Fibroblast of skin of abdomen (primary cell): ENCODE measurements at regions not wholly inside any gene's neighbourhood (a gene's known extent, or its start where the extent isn't known, plus 50 kb on each side); places are given as distances from the start of the nearest gene placed in this dataset.

Experiments
- DNase-seq: peaks from one replicate; pipeline ENCODE4 v3.0.0-alpha.2; 2013

DNA sequence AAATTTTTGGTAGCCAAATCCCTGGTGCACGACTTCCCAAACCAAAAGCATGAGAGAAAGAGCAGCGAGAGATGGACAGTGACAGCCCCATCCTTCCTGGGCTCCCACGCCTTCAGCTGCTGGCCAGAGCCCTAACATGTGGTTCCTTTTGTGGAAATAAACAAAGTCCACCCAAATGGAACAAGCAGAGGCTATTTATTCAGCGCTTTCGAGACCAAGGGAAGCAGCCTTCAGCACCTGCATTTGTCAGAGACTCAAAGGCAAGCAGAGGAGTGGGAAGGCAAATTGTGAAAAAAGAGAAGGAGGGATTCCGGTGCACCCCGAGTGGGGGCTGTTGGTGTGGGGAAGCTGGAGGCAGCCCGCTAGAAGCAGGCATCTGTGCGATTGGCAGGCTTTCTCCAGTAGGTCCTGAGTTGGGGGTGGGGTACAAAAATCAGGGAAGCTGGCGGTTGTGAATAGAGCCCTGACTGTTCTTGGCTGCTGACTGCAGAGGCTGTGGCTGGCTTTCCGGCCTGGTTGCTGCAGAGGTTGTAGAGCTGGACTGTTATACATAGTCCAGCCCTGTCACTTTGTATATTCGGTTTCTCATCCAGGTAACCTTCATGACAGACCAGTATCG, 427.2 kb downstream of the OCA2 start:
- DNase-seq = no peak

DNA sequence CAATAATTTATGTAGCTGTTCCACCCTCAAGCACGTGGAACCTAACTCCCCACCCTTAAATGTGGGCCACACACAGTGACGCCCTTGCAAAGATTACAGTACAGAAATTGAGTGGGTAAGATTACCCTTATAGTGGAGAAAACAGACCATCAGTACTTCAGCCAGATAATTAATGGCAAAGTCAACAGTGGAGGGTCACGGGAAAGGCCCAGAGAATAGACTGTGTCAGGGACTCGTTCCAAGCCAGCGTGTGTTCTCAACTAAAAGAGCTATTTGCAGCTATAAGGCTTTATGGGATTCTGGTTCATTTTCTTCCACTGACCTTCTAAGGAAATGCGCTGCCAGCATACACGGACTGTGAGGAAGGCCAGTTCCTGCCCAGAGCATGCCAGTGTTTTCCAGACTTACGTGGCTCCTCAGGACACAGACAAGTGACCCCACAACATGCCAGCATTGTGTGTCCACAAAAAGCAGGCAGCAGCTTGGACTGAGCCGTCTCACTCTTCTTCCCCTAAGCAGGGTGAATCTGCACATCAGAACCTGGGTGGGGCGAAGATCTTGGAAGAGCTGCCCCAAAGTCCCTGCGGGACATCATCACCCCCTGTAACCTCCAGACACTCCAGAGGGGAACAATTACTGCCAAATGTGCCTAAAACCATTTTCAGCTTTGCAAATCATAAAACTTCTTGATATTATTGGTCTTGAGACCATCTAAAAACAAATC, 428.5 kb downstream of the OCA2 start:
- DNase-seq = no peak

DNA sequence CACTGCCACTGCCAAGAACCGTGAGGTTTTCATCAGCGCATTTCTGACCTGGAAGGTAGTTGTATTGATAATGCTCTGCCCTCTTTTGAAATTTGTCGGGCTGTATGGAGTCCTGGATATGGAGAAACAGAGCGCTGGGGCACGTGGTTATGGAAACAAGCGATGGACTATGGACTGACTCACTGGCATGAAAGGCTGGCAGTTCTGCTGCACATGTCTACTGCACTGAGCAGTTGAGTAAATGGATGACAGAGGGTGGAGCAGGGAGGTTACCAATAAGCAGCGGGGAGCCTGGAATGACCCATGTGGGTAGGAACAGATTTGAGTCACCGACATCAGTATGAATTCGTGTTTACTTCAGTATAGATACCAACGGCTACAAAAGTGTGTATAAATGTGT, 429.5 kb downstream of the OCA2 start:
- no peak for DNase-seq

DNA sequence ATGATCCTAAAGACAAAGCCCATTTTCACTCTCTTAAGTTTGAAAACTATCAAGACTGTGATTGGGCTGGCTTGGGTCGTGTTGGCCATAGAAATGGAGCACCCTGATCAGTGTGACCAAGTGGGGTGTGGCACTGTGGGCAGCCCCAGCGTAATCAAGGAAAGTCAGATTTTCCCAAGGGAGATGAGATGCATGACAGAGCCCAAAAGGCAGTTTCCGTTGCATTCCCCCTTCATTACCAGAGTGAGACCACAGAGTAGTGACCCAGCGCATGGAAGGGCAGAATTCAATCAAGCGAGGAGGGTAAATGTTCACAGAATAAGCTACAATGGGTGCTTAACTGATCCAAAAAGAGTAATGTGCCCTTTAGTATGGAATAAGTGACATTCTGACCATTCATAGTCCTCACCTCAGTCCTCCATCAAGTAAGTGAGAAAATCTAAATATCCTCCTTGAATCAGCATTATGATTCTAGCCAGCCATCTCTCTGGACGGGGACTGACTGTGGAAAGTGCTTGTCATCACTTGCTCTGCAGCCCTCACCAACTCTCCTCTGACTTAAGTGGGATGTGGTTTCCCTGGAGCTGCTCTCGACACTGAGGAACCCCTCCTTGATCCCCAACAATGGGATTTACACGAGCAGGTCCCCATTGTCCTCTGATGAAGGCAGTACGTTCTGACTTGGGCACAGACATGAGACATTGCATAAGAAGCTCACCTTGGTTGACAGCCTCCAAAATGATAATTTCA, 430.5 kb downstream of the OCA2 start:
- no peak for DNase-seq

DNA sequence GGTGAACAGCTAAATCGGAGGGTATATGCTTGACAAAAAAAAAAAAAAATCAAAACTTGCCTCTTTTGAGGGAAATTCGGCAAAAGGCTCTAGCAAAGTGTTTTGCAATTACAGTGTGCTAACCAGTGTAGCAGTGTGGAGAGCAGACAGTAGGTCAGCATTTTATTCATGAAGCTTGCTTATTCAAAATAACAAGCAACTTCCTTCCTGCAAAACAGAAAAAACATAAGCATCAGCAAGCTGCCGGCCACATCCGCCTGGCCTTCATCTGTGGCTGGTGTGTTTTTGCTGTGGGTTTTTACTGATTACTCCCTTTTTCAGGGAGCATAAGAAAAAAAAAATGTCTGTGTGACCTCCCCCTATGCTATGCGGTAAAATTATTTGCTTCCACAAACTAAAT, 434.1 kb downstream of the OCA2 start:
- no peak for DNase-seq

DNA sequence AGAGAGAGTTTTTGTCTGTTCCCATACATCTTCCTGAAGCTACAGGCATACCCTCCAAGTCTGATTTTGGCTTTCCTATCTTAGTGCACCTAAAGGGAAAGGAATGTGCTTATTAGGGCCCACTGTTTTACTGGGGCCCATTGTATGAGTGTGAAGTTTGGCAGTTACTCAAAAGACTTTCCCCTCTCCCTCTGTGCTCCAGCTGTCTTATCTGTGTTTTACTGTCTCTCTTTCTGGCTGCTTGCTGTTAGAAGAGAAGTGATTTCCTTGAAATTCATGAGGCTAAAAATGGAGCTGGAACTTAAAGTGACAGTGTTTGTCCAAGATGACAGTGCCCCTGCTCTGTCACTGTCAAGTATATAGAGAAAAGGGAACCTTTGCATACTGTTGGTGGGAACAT, 436.2 kb downstream of the OCA2 start:
- no peak for DNase-seq

DNA sequence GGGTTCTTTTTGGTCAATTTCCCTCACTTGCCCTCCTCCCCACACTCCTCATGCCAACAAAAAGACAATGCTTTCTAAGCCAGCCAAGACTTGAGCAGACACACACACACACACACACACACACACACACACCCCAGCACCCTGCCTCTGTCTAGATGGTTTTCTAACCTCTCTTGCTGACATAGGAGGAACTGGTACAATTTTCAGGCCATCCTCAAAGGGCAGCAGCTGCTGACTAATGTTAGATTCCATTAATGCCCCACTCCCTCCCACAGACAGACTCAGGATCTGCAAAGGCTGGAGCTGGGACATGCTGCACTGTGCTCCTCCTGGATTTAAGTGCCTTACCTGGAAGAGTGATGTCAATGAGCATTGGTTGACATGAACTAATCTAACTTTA, 438.4 kb downstream of the OCA2 start:
- DNase-seq = peak; percentile 17

DNA sequence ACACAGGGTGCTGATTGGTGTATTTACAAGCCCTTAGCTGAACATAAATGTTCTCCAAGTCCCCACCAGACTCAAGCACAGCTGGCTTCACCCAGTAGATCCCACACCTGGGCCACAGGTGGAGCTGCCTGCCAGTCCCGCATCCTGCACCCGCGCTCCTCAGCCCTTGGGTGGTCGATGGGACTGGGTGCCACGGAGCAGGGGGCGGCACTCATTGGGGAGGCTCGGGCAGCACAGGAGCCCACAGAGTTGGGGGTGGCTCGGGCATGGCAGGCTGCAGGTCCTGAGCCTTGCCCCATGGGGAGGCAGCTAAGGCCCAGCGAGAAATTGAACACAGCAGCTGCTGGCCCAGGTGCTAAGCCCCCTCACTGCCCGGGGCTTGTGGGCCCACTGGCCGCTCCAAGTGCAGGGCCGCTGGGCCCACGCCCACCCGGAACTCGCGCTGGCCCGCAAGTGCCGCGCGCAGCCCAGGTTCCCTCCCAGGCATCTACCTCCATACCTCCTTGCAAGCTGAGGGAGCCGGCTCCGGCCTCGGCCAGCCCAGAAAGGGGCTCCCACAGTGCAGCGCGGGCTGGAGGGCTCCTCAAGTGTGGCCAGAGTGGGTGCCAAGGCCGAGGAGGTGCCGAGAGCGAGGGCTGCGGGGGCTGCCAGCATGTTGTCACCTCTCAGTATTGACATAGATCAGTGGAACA, 442.7 kb downstream of the OCA2 start:
- DNase-seq = no peak

DNA sequence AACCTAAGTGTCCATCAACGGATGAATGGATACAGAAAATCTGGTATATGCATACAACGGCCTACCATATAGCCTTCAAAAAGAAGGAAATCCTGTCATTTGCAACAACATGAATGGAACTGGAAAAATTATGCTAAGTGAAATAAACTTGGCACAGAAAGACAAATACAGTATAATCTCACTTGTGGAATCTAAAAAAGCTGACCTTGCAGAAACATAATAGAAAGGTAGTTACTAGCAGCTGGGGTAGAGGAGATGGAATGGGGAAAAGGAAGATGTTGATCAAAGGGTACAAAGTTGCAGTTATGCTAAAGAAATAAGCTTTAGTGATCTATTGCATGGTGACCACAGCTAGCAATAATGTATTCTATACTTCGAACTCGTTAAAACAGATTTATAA, 444.1 kb downstream of the OCA2 start:
- DNase-seq = no peak

DNA sequence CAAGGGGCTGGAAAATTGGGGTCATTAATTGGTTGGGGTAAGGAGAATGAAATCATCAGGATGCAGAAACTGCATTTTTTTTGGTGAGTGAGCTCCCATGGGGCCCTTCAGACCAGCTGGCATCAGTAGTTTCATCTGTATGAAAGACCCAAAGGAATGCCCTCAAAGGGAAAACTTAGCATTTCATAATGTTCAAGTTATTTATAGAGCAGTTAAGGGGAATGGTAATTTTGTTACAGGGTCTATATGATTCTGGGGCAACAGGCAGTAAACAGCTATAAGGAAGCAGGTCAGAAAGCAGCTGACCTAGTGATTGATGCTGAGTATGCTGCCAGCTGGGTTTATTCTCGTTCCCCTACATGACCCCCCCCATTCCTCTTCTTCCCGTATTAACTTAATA, 448.9 kb downstream of the OCA2 start:
- no peak for DNase-seq

DNA sequence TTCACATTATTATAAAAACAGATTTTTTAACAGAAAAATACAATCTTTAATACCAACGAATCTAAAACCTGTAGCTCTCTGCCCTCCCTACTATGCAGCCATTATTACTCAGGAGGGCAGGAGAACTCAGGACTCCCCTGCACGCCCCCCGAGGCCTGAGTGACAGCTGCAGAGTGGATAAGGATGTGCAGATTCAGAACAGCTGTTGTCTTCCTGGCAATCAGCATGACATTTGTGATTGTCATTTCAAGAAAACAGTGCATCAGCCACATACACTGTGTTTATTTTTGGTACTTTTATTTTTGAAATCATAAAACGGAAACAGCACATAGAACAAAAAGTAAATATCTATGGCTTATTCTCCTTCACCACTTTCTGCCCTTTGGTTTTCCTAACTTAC, 450.8 kb downstream of the OCA2 start:
- no peak for DNase-seq

DNA sequence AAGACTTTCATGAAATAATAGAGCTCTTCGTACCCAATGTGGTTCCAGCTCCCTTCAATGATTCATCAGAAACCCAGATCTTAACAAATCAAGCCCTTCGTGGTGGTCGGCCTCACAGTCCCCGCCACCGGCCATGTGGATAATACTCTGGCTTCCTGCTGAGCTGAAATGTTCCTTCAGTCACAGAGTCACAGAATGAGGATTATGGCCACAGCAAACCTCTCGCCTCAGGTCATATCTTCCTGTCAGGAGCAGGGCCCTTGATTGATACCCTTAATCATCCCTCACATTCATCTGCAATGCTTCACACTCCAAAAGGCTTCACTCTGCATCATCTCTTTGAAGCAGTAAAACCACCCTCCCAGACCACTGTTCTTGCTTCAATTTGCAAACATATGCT, 452.6 kb downstream of the OCA2 start:
- no peak for DNase-seq

DNA sequence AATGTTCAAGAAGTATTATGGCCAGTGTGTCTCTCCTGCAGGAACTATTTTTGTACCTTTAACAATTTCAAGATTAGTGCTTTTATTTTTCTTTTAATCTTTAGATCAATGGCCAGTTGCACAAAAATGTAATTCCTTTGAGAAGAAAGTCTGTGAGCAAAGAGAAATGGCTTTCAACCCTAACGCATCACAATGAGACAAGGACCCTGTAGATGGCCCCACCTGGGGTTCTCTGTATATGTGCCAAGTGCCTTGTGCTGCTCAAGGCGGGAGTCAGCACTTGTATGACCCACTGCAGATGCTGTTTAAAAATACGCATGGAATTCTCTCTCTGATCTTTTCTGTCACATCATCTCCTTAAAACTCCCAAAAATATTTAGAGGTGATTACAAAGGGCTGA, 453.4 kb downstream of the OCA2 start:
- no peak for DNase-seq

DNA sequence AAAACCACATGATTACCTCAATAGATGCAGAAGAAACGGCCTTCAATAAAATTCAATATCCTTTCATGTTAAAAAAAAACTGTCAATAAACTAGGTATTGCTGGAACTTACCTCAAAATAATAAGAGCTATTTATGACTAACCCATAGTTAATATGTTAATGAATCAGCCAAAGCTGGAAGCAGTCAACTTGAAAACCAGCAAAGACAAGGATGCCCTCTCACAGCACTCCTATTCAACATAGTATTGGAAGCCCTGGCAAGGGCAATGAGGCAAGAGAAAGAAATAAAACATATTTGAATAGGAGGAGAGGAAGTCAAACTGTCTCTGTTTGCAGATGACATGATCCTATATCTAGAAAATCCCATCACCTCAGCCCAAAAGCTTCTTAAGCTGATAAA, 456.1 kb downstream of the OCA2 start:
- DNase-seq = no peak

DNA sequence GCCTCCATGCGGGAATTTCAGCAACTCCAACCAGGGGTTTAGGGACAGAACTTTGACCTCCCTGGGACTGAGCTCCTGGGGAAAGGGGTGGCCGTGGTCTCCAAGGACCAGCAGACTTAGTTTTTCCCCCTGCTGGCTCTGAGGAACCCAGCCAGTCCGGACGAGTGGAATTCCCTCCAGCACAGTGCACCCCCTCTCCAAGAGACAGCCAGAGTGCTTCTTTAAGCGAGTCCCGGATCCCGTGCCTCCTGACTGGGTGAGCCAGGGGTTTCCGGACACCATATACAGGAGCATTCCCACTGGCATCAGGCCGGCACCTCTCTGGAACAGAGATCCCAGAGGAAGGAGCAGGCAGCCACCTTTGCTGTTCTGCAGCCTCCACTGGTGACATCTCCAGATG, 459.5 kb downstream of the OCA2 start:
- DNase-seq = no peak

DNA sequence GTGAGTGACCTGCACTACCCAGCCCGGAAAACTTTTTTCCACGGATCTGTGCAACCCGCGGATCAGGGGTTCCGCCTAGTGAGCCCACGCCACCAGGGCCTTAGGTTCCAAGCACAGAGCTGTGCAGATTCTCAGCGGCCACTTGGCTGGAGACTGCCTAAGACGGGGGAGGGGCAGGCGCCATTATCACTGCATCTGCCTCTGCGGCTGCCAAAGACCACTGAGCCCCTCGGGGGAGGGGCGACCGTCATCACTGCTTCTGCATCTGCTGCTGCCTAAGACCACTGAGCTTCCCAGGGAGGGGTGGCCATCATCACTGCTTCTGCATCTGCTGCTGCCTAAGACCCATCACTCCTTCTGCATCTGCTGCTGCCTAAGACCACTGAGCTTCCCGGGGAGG, 460.2 kb downstream of the OCA2 start:
- DNase-seq = no peak

DNA sequence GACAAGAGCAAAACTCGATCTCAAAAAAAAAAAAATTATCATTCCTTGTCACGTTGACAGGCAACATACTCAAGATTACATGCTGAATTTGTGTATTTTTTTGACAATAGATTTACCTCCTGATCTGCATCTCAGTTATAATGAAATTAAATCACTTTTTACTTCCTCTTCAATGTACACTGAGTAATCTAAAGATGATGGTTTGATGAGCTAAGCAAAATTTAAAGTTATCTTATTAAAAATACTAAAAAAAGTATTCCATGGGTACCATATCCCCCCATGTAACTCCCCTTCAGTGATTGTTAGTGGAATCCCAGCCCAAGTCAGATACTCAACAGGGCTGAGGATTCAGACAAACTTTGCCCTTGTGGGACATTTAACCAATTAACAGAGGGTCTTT, 463.2 kb downstream of the OCA2 start:
- no peak for DNase-seq

DNA sequence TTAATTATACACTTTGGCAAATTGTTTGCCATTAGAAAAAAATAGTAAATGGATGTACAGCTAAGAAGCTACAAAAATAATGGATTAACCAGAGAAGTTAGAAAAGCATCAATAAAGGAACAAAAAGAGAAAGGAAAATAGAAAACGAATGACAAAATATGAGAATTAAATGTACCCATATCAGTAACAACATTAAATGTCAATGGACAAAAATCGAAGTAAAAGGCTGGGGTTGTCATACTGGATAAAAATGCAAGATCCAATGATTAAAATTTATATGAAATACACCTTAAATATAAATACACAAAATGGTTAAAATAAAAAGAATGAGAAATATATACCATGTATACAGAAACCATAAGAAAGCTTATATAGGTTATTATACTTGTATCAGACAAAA, 470.6 kb downstream of the OCA2 start:
- no peak for DNase-seq

DNA sequence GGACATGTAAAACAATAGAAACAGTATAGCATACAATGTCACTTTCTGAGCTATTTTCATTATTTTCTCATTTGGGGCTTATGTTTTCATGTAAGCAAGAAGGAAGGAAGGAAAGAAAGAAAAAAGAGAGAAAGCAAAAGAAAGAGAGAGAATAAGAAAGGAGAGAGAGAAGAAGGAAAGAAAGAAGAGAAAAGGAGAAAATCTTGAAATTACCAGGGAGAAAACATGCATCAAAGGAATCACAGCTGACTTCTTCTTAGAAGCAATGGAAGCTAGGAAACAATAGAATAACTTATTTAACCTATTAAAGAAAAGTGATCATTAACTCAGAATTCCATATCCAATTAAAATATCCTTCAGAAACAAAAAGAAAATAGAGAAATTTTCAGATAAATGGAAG, 471.5 kb downstream of the OCA2 start:
- no peak for DNase-seq

DNA sequence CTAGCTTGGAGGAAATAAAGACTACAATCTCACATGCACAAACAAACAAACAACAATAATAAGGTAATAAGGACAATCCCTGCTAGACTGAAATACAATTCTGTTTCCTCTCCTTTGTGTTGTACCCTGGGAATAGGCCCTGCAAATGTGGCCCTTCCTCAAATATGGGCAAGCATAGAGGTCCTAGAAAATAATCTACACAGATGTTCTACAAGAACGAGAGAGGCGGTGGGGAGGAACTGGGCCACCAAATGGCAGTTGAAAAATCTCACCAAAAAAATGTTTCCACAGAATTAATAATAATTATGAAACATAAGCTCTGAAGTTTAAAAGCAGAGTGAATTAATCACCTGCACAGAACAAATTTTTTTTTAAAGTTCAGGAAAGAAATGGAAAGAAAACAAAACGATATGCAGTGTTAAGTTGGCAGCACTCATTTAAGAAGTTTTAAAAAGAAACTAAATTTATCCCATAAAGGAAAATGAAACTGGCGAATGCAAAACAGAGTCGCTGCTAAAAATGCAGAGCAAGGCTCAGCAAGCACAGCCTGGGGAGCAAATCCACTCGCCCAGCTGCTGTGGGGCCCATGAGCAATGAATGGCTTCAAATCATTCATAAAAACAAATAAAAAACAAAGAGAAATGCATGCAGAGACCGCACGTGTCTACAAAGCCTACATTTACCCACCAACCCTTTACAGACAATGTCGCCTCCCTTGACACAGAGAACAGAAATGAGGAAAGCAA, 475.4 kb downstream of the OCA2 start:
- no peak for DNase-seq

DNA sequence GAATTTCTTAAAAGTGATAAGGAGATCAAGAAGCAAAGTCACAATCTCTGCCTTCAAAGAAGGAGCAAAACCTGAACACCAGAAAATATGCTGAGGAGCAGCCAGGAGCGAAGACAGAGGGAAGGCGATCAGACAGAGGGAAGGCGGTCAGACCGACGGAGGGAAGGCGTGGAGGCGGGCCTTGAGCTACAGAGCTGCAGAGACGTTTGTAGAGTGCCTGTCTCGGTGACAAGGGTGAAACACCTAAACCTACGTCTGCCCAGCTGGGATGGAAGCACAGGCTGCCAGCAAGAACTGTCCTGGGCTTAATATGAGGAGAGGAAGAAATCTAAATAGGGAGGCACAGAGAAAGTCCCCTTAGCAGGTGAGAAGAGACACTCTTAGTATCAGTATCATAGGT, 476.0 kb downstream of the OCA2 start:
- DNase-seq = no peak

DNA sequence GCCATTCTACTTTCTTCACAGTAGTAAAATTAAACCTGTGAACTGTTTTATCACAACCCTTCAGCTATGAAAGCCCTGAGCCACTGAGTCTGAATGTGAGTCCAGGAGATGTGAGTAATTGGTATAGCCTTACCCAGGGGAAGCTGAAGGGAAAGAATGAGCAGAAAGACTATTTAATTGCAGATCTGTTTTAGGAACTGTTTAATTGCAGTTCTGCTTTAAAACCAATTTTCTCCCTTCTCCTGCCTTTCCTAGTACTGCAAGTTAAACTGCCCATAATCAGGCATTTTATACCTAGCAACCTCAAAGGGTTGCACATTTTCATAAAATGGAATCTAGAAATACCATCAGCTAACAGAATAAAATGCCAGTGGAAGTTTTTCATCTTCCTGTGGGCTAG, 476.7 kb downstream of the OCA2 start:
- no peak for DNase-seq

DNA sequence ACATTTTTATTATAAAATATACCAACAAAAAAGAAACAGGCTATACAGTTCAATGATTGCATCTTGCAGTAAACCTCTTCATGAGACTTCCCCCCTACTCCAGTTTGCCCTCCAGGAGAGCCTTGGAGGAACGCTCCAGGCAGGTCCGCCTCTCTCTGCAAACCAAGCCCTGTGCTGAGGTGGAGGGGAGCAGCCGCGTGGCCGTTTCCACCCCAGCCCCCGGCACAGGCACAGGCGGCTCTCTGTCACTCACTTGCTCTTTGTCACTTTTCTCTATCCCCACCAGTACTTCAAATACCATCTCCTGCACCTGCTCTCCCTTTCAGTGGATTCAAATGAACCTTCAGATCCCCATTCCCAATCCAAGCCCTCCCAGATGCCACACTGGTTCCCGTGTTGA, 479.9 kb downstream of the OCA2 start:
- DNase-seq = no peak
